Vagina (tissue), 2 donors: ENCODE measurements at regions not wholly inside any gene's neighbourhood (a gene's known extent, or its start where the extent isn't known, plus 50 kb on each side); places are given as distances from the start of the nearest gene placed in this dataset.

Experiments used
- DNase-seq, 2 donors: peaks; one replicate each; pipeline ENCODE4 v3.0.0-alpha.2; 2017; ENCODE audit errors: extremely low spot score in 2 of 2
- H3K27ac ChIP-seq: fragments of 200-600 bp; sonication (generic); one replicate; pipeline ENCODE4 v1.5.1; 2019
- H3K27me3 ChIP-seq: fragments of 200-600 bp; sonication (generic); one replicate; pipeline ENCODE4 v1.5.1; 2019
- H3K36me3 ChIP-seq, 2 donors: fragments of 200-600 bp; sonication (generic); one replicate each; pipeline ENCODE4 v1.5.1; 2017 to 2019
- H3K4me1 ChIP-seq: fragments of 200-600 bp; sonication (generic); one replicate; pipeline ENCODE4 v1.5.1; 2019
- H3K4me3 ChIP-seq, 2 donors: fragments of 200-600 bp; sonication (generic); 1 replicate in 1 of 2; 2 replicates in 1 of 2; pipeline ENCODE4 v1.5.1; 2016 to 2019
- H3K9me3 ChIP-seq: fragments of 200-600 bp; sonication (generic); one replicate; pipeline ENCODE4 v1.5.1; 2019
- POLR2A ChIP-seq, 2 donors: fragments of 450-650 bp; IDR thresholded peaks; one replicate each; pipeline ENCODE4 v1.6.1; 2017; ENCODE audit warnings: antibody characterized with exemption in 2 of 2, mild to moderate bottlenecking in 2 of 2, moderate library complexity in 2 of 2
- POLR2AphosphoS5 ChIP-seq, 2 donors: sonication (generic); formaldehyde crosslinking; IDR thresholded peaks; one replicate each; pipeline ENCODE4 v1.9.0; 2017; ENCODE audit warnings: antibody characterized with exemption in 2 of 2, mild to moderate bottlenecking in 2 of 2, low read depth in 1 of 2; ENCODE audit not compliant: insufficient read depth in 1 of 2
- intact Hi-C: fragments of 100-400 bp; cut with DNase I; formaldehyde crosslinking; loops from one replicate; pipeline ENCODE4 v1.15.1; 2023
- TF ChIP-seq, protein P1 (sequence below), 3 experiments: fragments of 450-650 bp in 2 of 3; fragments of 200-600 bp in 1 of 3; sonication (generic) in 1 of 3; IDR thresholded peaks; one replicate each; pipeline ENCODE4 v1.5.1; 2017 to 2019; ENCODE audit warnings: antibody characterized with exemption in 3 of 3, mild to moderate bottlenecking in 2 of 3, moderate library complexity in 2 of 3

DNA sequence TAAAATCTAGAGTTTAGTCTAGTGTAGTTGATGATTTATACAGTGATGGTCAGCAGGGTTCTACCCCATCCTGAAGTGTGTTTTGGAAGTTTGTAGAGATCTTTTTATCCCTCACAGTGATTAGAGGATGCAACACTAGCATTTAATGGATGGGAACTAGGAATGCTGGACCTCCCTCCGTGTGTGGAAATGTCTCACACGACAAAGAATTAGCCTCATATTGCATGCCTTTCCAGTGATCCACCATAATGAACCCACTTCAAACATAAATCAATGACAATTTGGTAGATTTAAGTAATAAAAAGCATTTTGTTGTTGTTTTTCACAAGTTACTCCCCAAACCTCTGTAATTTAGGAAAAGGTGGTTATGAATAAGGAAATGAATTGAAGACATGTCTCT lies 82.5 kb upstream of the LMNB1 start:
- no peaks in the 10 kb centered on the region for H3K4me1 ChIP-seq
- no peak for TF ChIP-seq POLR2AphosphoS5 (IDR thresholded peaks at IDR 0.05; ENCODE audit: insufficient read depth in 1 of 2, low read depth in 1 of 2)
- TF ChIP-seq, protein P1, sequence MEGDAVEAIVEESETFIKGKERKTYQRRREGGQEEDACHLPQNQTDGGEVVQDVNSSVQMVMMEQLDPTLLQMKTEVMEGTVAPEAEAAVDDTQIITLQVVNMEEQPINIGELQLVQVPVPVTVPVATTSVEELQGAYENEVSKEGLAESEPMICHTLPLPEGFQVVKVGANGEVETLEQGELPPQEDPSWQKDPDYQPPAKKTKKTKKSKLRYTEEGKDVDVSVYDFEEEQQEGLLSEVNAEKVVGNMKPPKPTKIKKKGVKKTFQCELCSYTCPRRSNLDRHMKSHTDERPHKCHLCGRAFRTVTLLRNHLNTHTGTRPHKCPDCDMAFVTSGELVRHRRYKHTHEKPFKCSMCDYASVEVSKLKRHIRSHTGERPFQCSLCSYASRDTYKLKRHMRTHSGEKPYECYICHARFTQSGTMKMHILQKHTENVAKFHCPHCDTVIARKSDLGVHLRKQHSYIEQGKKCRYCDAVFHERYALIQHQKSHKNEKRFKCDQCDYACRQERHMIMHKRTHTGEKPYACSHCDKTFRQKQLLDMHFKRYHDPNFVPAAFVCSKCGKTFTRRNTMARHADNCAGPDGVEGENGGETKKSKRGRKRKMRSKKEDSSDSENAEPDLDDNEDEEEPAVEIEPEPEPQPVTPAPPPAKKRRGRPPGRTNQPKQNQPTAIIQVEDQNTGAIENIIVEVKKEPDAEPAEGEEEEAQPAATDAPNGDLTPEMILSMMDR (IDR thresholded peaks at IDR 0.05): no peak
- TF ChIP-seq POLR2A (IDR thresholded peaks at IDR 0.05): no peak
- no peak overlapping the region for H3K27ac ChIP-seq
- H3K36me3 ChIP-seq: no peaks in the 10 kb centered on the region
- intact Hi-C loops: no loop called here
- no peak for DNase-seq
- H3K4me3 ChIP-seq: no peak overlapping the region
- no peaks in the 10 kb centered on the region for H3K9me3 ChIP-seq
- no peaks in the 10 kb centered on the region for H3K27me3 ChIP-seq

DNA sequence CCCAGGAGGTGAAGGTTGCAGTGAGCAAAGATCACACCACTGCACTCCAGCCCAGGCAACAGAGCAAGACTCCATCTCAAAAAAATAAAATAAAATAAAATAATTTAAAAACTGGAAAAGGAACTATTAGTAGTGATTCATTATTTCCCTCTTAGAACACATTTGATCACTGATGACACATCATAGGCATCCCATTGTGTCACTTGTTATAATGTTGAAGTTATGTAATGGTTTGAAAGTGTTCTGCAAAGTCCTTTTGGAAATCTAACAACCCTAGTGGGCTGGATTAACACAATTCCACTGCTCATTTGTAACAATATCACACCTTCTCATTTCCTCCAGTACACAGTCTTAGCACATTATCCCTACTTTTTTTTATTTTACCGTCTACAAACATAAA lies 81.8 kb upstream of the LMNB1 start:
- TF ChIP-seq POLR2AphosphoS5 (IDR thresholded peaks at IDR 0.05; ENCODE audit: insufficient read depth in 1 of 2, low read depth in 1 of 2) (no peak), POLR2A (IDR thresholded peaks at IDR 0.05) (no peak)
- TF ChIP-seq, protein P1 (IDR thresholded peaks at IDR 0.05): no peak
- Histone ChIP-seq H3K36me3 (no peaks in the 10 kb centered on the region), H3K27me3 (no peaks in the 10 kb centered on the region), H3K27ac (no peak overlapping the region), H3K9me3 (no peaks in the 10 kb centered on the region), H3K4me3 (no peak overlapping the region), H3K4me1 (no peaks in the 10 kb centered on the region)
- no peak for DNase-seq
- intact Hi-C loops: no loop called here

DNA sequence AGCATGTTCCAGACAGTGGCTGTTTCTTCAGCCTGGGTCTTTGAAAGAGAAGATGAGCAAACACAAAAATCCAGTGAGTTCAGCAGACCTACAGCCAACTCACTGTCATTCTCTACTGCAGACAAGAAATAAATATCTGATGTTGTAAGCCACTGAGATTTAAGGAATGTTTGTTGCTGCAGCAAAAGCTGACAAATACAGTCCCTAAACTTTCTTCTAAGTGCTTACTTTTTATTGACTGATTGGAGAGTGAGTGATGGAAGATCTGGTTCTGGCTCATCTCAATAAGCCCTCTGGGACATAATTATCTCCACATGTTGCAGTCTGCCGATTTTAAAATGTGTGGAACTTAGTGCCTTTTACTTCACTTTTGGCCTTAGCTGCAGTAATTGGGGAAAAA lies 69.9 kb upstream of the LMNB1 start:
- Histone ChIP-seq H3K4me3 (no peak overlapping the region), H3K9me3 (no peaks in the 10 kb centered on the region), H3K27ac (no peak overlapping the region), H3K27me3 (no peaks in the 10 kb centered on the region), H3K36me3 (no peaks in the 10 kb centered on the region), H3K4me1 (no peaks in the 10 kb centered on the region)
- intact Hi-C loops: no loop called here
- DNase-seq: no peak
- TF ChIP-seq, protein P1 (IDR thresholded peaks at IDR 0.05): no peak
- no peak for TF ChIP-seq POLR2AphosphoS5 (IDR thresholded peaks at IDR 0.05; ENCODE audit: insufficient read depth in 1 of 2, low read depth in 1 of 2)
- TF ChIP-seq POLR2A (IDR thresholded peaks at IDR 0.05): no peak

DNA sequence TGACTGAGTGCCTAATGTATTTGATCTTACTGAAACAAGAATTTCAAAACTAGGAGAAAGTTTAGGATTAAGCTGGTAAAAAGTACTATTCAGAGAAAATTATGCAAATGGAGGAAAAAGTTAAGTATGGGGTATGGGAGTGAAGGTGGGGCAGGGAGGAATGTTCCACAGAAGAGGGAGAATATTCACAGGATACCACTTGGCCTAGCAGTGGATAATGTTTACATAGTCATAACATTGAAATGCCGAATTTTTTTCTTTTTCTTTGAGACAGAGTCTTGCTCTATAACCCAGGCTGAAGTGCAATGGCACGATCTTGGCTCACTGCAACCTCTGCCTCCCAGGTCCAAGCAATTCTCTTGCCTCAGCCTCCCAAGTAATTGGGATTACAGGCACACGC lies 61.2 kb upstream of the LMNB1 start:
- intact Hi-C loops: no loop called here
- TF ChIP-seq, protein P1 (IDR thresholded peaks at IDR 0.05): no peak
- TF ChIP-seq POLR2AphosphoS5 (IDR thresholded peaks at IDR 0.05; ENCODE audit: insufficient read depth in 1 of 2, low read depth in 1 of 2) (no peak), POLR2A (IDR thresholded peaks at IDR 0.05) (no peak)
- no peak overlapping the region for H3K27ac ChIP-seq
- H3K27me3 ChIP-seq: no peaks in the 10 kb centered on the region
- no peaks in the 10 kb centered on the region for H3K4me1 ChIP-seq
- no peaks in the 10 kb centered on the region for H3K36me3 ChIP-seq
- H3K9me3 ChIP-seq: no peaks in the 10 kb centered on the region
- DNase-seq: no peak
- H3K4me3 ChIP-seq: no peak overlapping the region

DNA sequence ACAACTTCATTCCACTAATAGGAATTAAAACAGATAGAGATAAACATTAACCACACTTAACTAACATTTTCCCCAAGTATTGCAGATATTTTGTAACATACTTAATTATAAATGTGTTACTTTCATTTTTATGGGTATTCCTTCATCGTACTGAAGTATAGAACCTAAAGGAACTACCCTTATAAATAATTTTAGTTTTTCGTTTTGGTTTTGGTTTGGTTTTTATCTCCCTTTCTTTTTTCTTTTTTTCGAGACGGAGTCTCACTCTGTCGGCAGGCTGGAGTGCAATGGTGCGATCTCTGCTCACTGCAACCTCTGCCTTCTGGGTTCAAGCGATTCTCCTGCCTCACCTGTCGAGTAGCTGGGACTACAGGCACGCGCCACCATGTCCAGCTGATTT lies 60.1 kb upstream of the LMNB1 start:
- no peaks in the 10 kb centered on the region for H3K36me3 ChIP-seq
- no peaks in the 10 kb centered on the region for H3K9me3 ChIP-seq
- H3K27me3 ChIP-seq: no peaks in the 10 kb centered on the region
- no peak overlapping the region for H3K4me3 ChIP-seq
- no peak overlapping the region for H3K27ac ChIP-seq
- TF ChIP-seq, protein P1 (IDR thresholded peaks at IDR 0.05): no peak
- no peak for TF ChIP-seq POLR2A (IDR thresholded peaks at IDR 0.05)
- TF ChIP-seq POLR2AphosphoS5 (IDR thresholded peaks at IDR 0.05; ENCODE audit: insufficient read depth in 1 of 2, low read depth in 1 of 2): no peak
- no peak for DNase-seq
- no peaks in the 10 kb centered on the region for H3K4me1 ChIP-seq
- intact Hi-C loops: no loop called here
